SK-N-SH (cell line): ENCODE measurements at regions not wholly inside any gene's neighbourhood (a gene's known extent, or its start where the extent isn't known, plus 50 kb on each side); places are given as distances from the start of the nearest gene placed in this dataset.

Experiments
- CTCF ChIA-PET: fragments of 300-600, 350-600 bp; formaldehyde crosslinking; extraction: SDS; loops from one replicate; lab custom pipeline; 2021; lab: Yijun Ruan, JAX
- POLR2A ChIA-PET: fragments of 350-600 bp; sonication (Branson Sonifier 250); formaldehyde crosslinking; extraction: SDS; loops from one replicate; lab custom pipeline; 2020; ENCODE audit warnings: antibody characterized with exemption, inconsistent platforms; lab: Yijun Ruan, JAX
- DNase-seq: peaks from one replicate; pipeline ENCODE4 v3.0.0; 2012
- H2AFZ ChIP-seq: fragments of 200-600 bp; sonication (generic); 2 replicates; pipeline ENCODE4 v1.8.1; 2016; ENCODE audit warnings: antibody characterized with exemption, mild to moderate bottlenecking, low read depth
- H3F3A ChIP-seq: fragments of 200-600 bp; sonication (generic); replicated peaks from 2 replicates; pipeline ENCODE3; 2016; ENCODE audit warnings: antibody characterized with exemption, mild to moderate bottlenecking; ENCODE audit not compliant: insufficient read depth
- H3K27ac ChIP-seq, 2 experiments: fragments of 200-500 bp in 1 of 2; fragments of 200-600 bp in 1 of 2; sonication (Bioruptor generic) in 1 of 2; sonication (generic), shearing (Covaris generic) in 1 of 2; 2 replicates each; pipeline versions ENCODE4 v1.5.1 to v1.6.1; 2014 to 2016; ENCODE audit warnings: low read depth in 2 of 2, inconsistent platforms in 1 of 2, low read length in 1 of 2, mild to moderate bottlenecking in 1 of 2, mixed read lengths in 1 of 2
- H3K27me3 ChIP-seq: fragments of 200-600 bp; sonication (generic), shearing (Covaris generic); 2 replicates; pipeline ENCODE4 v1.6.1; 2016; ENCODE audit warnings: mixed run types; ENCODE audit not compliant: insufficient read depth
- H3K36me3 ChIP-seq, 2 experiments: fragments of 200-500 bp in 1 of 2; fragments of 200-600 bp in 1 of 2; sonication (Bioruptor generic) in 1 of 2; sonication (generic) in 1 of 2; replicated peaks in 1 of 2; 2 replicates each; pipeline versions ENCODE3 to v1.5.1; 2014 to 2016; ENCODE audit warnings: low read length in 1 of 2, mild to moderate bottlenecking in 1 of 2; ENCODE audit not compliant: insufficient read depth in 2 of 2, control insufficient read depth in 1 of 2
- H3K4me1 ChIP-seq, 2 experiments: fragments of 200-500 bp in 1 of 2; fragments of 200-600 bp in 1 of 2; sonication (Bioruptor generic) in 1 of 2; sonication (generic), shearing (Covaris generic) in 1 of 2; 2 replicates each; pipeline versions ENCODE4 v1.5.1 to v1.6.1; 2014 to 2016; ENCODE audit warnings: low read depth in 1 of 2, low read length in 1 of 2, mixed run types in 1 of 2; ENCODE audit not compliant: insufficient read depth in 2 of 2, control insufficient read depth in 1 of 2
- H3K4me2 ChIP-seq: fragments of 200-600 bp; sonication (generic), shearing (Covaris generic); 2 replicates; pipeline ENCODE4 v1.6.1; 2017; ENCODE audit warnings: mixed run types
- H3K4me3 ChIP-seq, 2 experiments: fragments of 200-500 bp in 1 of 2; fragments of 200-600 bp in 1 of 2; sonication (Bioruptor generic) in 1 of 2; sonication (generic), shearing (Covaris generic) in 1 of 2; 2 replicates each; pipeline versions ENCODE4 v1.5.1 to v1.8.1; 2014 to 2016; ENCODE audit warnings: low read depth in 2 of 2, inconsistent platforms in 1 of 2, low read length in 1 of 2, mild to moderate bottlenecking in 1 of 2, mixed read lengths in 1 of 2, moderate library complexity in 1 of 2
- H3K79me2 ChIP-seq: fragments of 200-600 bp; sonication (generic); 2 replicates; pipeline ENCODE4 v1.8.1; 2017; ENCODE audit warnings: mild to moderate bottlenecking; ENCODE audit not compliant: insufficient read depth
- H3K9ac ChIP-seq: fragments of 200-600 bp; sonication (generic); 2 replicates; pipeline ENCODE4 v1.6.1; 2017; ENCODE audit warnings: mixed run types
- H3K9me2 ChIP-seq: fragments of 200-600 bp; sonication (generic); 2 replicates; pipeline ENCODE4 v1.6.1; 2017; ENCODE audit warnings: mixed run types
- H3K9me3 ChIP-seq: fragments of 200-600 bp; sonication (generic); 2 replicates; pipeline ENCODE4 v1.6.1; 2017; ENCODE audit warnings: mixed run types, mild to moderate bottlenecking, moderate library complexity
- H4K20me1 ChIP-seq: fragments of 200-600 bp; sonication (generic); 2 replicates; pipeline ENCODE4 v1.6.1; 2017; ENCODE audit warnings: mild to moderate bottlenecking, mixed run types; ENCODE audit not compliant: insufficient read depth
- ELF1 ChIP-seq: IDR thresholded peaks from 2 replicates; pipeline ENCODE4 v1.4.0; 2012
- EP300 ChIP-seq, 2 experiments: IDR thresholded peaks; 2 replicates each; pipeline versions ENCODE4 v1.4.0 to v1.6.1; 2012; ENCODE audit warnings: borderline replicate concordance in 1 of 2, low read depth in 1 of 2, low read length in 1 of 2
- EZH2phosphoT487 ChIP-seq: fragments of 200-600 bp; sonication (generic); IDR thresholded peaks from 2 replicates; pipeline ENCODE4 v1.6.1; 2017; ENCODE audit warnings: low read depth, mixed run types, mild to moderate bottlenecking, antibody characterized with exemption, moderate library complexity, borderline replicate concordance
- FOXM1 ChIP-seq: IDR thresholded peaks from 2 replicates; pipeline ENCODE4 v1.4.0; 2012; ENCODE audit warnings: low read depth, mild to moderate bottlenecking
- GABPA ChIP-seq: IDR thresholded peaks from 2 replicates; pipeline ENCODE4 v1.4.0; 2012; ENCODE audit warnings: low read depth, mild to moderate bottlenecking
- MXI1 ChIP-seq: IDR thresholded peaks from 2 replicates; pipeline ENCODE4 v1.6.1; 2012; ENCODE audit warnings: mild to moderate bottlenecking, low read depth, low read length, improper control_type of control experiment
- POLR2AphosphoS5 ChIP-seq: IDR thresholded peaks from 2 replicates; pipeline ENCODE4 v1.6.1; 2012; ENCODE audit warnings: low read depth, low read length
- RAD21 ChIP-seq: IDR thresholded peaks from 2 replicates; pipeline ENCODE4 v1.6.1; 2012; ENCODE audit warnings: mild to moderate bottlenecking, low read length
- RFX5 ChIP-seq: IDR thresholded peaks from 2 replicates; pipeline ENCODE4 v1.6.1; 2012; ENCODE audit warnings: mild to moderate bottlenecking, improper control_type of control experiment, low read length
- SIN3A ChIP-seq: IDR thresholded peaks from 2 replicates; pipeline ENCODE4 v1.6.1; 2012; ENCODE audit warnings: low read depth, mild to moderate bottlenecking, low read length, moderate library complexity, borderline replicate concordance
- SMC3 ChIP-seq: IDR thresholded peaks from 2 replicates; pipeline ENCODE4 v1.6.1; 2012; ENCODE audit warnings: low read depth, low read length, improper control_type of control experiment
- TCF12 ChIP-seq: IDR thresholded peaks from 2 replicates; pipeline ENCODE4 v1.4.0; 2012
- YY1 ChIP-seq: IDR thresholded peaks from 2 replicates; pipeline ENCODE4 v1.4.0; 2012; ENCODE audit warnings: low read depth, mild to moderate bottlenecking
- WGBS: methylation state at CpG from one replicate; pipeline ENCODE4 v1.1.6; 2017; ENCODE audit warnings: low lambda C conversion rate; 5-methylcytosine and 5-hydroxymethylcytosine counted together
- TF ChIP-seq, protein P1 (sequence below): IDR thresholded peaks from 2 replicates; pipeline ENCODE4 v1.6.1; 2012; ENCODE audit warnings: mild to moderate bottlenecking, low read depth, low read length, moderate library complexity
- TF ChIP-seq, protein P2 (sequence below): fragments of 200-600 bp; sonication (generic); IDR thresholded peaks from 2 replicates; pipeline ENCODE4 v1.6.1; 2017; ENCODE audit warnings: antibody characterized with exemption, mild to moderate bottlenecking, moderate library complexity
- TF ChIP-seq, protein P3 (sequence below): fragments of 150-350 bp; IDR thresholded peaks from 2 replicates; pipeline ENCODE4 v1.6.1; 2017; ENCODE audit warnings: antibody characterized with exemption, low read length, low read depth, borderline replicate concordance

DNA sequence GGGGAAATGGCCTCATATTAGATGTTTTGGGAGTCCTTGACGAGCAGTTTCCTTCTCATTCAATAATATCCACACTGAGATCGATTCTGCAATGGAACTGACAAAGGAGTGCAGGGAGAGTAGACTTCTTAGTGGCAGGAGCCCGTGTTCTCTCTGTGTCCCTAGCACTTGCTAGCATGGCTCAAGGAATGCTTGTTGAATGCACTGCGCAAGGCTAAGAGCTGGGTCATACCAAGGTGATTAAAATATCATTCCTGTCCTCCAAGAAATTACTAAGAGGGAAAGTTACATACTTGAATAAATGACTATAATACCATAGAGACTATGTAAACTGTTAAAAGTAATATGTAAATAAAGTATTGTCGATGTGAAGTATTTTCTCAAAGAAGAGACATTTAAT lies 630.1 kb downstream of the IRX1 start:
- Histone ChIP-seq H3K27me3 (no peaks in the 10 kb centered on the region), H3F3A (no peaks in the 10 kb centered on the region), H3K36me3 (no peaks in the 10 kb centered on the region), H3K4me2 (no peak overlapping the region), H4K20me1 (no peaks in the 10 kb centered on the region), H3K4me3 (no peak overlapping the region), H3K27ac (no peak overlapping the region), H3K9me3 (no peaks in the 10 kb centered on the region), H3K4me1 (no peaks in the 10 kb centered on the region), H3K9me2 (no peaks in the 10 kb centered on the region), H2AFZ (no peak overlapping the region), H3K79me2 (no peaks in the 10 kb centered on the region), H3K9ac (no peak overlapping the region)
- no peak for DNase-seq
- ChIA-PET POLR2A (no interaction called here), CTCF (no interaction called here)
- 3% methylated on average over 5 of the region's 5 CpGs for WGBS
- TF ChIP-seq EP300 (IDR thresholded peaks at IDR 0.05; ENCODE audit: borderline replicate concordance in 1 of 2, low read depth in 1 of 2, low read length in 1 of 2) (no peak), FOXM1 (no peak), RFX5 (no peak), TCF12 (no peak), SMC3 (no peak), ELF1 (no peak), GABPA (no peak), EZH2phosphoT487 (no peak), SIN3A (no peak), POLR2AphosphoS5 (no peak), YY1 (no peak), RAD21 (no peak), MXI1 (no peak)
- TF ChIP-seq, protein P1, sequence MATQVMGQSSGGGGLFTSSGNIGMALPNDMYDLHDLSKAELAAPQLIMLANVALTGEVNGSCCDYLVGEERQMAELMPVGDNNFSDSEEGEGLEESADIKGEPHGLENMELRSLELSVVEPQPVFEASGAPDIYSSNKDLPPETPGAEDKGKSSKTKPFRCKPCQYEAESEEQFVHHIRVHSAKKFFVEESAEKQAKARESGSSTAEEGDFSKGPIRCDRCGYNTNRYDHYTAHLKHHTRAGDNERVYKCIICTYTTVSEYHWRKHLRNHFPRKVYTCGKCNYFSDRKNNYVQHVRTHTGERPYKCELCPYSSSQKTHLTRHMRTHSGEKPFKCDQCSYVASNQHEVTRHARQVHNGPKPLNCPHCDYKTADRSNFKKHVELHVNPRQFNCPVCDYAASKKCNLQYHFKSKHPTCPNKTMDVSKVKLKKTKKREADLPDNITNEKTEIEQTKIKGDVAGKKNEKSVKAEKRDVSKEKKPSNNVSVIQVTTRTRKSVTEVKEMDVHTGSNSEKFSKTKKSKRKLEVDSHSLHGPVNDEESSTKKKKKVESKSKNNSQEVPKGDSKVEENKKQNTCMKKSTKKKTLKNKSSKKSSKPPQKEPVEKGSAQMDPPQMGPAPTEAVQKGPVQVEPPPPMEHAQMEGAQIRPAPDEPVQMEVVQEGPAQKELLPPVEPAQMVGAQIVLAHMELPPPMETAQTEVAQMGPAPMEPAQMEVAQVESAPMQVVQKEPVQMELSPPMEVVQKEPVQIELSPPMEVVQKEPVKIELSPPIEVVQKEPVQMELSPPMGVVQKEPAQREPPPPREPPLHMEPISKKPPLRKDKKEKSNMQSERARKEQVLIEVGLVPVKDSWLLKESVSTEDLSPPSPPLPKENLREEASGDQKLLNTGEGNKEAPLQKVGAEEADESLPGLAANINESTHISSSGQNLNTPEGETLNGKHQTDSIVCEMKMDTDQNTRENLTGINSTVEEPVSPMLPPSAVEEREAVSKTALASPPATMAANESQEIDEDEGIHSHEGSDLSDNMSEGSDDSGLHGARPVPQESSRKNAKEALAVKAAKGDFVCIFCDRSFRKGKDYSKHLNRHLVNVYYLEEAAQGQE = no peak
- TF ChIP-seq, protein P2, sequence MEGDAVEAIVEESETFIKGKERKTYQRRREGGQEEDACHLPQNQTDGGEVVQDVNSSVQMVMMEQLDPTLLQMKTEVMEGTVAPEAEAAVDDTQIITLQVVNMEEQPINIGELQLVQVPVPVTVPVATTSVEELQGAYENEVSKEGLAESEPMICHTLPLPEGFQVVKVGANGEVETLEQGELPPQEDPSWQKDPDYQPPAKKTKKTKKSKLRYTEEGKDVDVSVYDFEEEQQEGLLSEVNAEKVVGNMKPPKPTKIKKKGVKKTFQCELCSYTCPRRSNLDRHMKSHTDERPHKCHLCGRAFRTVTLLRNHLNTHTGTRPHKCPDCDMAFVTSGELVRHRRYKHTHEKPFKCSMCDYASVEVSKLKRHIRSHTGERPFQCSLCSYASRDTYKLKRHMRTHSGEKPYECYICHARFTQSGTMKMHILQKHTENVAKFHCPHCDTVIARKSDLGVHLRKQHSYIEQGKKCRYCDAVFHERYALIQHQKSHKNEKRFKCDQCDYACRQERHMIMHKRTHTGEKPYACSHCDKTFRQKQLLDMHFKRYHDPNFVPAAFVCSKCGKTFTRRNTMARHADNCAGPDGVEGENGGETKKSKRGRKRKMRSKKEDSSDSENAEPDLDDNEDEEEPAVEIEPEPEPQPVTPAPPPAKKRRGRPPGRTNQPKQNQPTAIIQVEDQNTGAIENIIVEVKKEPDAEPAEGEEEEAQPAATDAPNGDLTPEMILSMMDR = no peak
- TF ChIP-seq, protein P3, sequence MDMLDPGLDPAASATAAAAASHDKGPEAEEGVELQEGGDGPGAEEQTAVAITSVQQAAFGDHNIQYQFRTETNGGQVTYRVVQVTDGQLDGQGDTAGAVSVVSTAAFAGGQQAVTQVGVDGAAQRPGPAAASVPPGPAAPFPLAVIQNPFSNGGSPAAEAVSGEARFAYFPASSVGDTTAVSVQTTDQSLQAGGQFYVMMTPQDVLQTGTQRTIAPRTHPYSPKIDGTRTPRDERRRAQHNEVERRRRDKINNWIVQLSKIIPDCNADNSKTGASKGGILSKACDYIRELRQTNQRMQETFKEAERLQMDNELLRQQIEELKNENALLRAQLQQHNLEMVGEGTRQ = no peak
